Fibroblast of the conjunctiva (primary cell): ENCODE measurements at regions not wholly inside any gene's neighbourhood (a gene's known extent, or its start where the extent isn't known, plus 50 kb on each side); places are given as distances from the start of the nearest gene placed in this dataset.
"Not testable (repeated sequence)": the region's sequence is repeated elsewhere in the genome, so short reads cannot be mapped to it uniquely, and the experiment has no call there.

Experiments
- DNase-seq: peaks from one replicate; pipeline ENCODE4 v3.0.0-alpha.2; 2010; ENCODE audit warnings: low read depth

GRCh38 chr6:150456466-150456865 is 87.7 kb downstream of the IYD start:
- no peak for DNase-seq

- DNase-seq: no peak
Measured at GRCh38 chr6:150456902-150457643, 88.3 kb downstream of the IYD start.

- DNase-seq: no peak
Measured at GRCh38 chr6:150458579-150458978, 89.8 kb downstream of the IYD start.

- DNase-seq: no peak
Measured at GRCh38 chr6:150463852-150464251, 95.0 kb downstream of the IYD start.

- DNase-seq: no peak
Measured at GRCh38 chr6:150464966-150465365, 96.2 kb downstream of the IYD start.

GRCh38 chr6:150465610-150466009 is 96.8 kb downstream of the IYD start:
- DNase-seq: no peak

GRCh38 chr6:150466196-150466595 is 97.4 kb downstream of the IYD start:
- DNase-seq: no peak

GRCh38 chr6:150470131-150470530 is 101.3 kb downstream of the IYD start:
- no peak for DNase-seq

- no peak for DNase-seq
Measured at GRCh38 chr6:150470960-150471665, 102.3 kb downstream of the IYD start.

GRCh38 chr6:150478656-150479545 is 110.1 kb downstream of the IYD start:
- DNase-seq: no peak

- DNase-seq: no peak
Measured at GRCh38 chr6:150482883-150483409, 114.1 kb downstream of the IYD start.

- DNase-seq: no peak
Measured at GRCh38 chr6:150485161-150485958, 114.3 kb upstream of the PLEKHG1 start.

- DNase-seq: no peak
Measured at GRCh38 chr6:150486048-150486447, 113.6 kb upstream of the PLEKHG1 start.

GRCh38 chr6:150490586-150490985 is 109.1 kb upstream of the PLEKHG1 start:
- no peak for DNase-seq

- DNase-seq: no peak
Measured at GRCh38 chr6:150491131-150491810, 108.4 kb upstream of the PLEKHG1 start.

- DNase-seq: no peak
Measured at GRCh38 chr6:150491811-150492172, 107.9 kb upstream of the PLEKHG1 start.

- DNase-seq: no peak
Measured at GRCh38 chr6:150492507-150492906, 107.2 kb upstream of the PLEKHG1 start.

GRCh38 chr6:150492941-150493340 is 106.7 kb upstream of the PLEKHG1 start:
- no peak for DNase-seq

- not testable (repeated sequence) for DNase-seq
Measured at GRCh38 chr6:150493552-150493951, 106.1 kb upstream of the PLEKHG1 start.

GRCh38 chr6:150494241-150494640 is 105.4 kb upstream of the PLEKHG1 start:
- no peak for DNase-seq

GRCh38 chr6:150495126-150495525 is 104.6 kb upstream of the PLEKHG1 start:
- DNase-seq: no peak
